ENCODE measurements at regions not wholly inside any gene's neighbourhood (a gene's known extent, or its start where the extent isn't known, plus 50 kb on each side); places are given as distances from the start of the nearest gene placed in this dataset.

DNA sequence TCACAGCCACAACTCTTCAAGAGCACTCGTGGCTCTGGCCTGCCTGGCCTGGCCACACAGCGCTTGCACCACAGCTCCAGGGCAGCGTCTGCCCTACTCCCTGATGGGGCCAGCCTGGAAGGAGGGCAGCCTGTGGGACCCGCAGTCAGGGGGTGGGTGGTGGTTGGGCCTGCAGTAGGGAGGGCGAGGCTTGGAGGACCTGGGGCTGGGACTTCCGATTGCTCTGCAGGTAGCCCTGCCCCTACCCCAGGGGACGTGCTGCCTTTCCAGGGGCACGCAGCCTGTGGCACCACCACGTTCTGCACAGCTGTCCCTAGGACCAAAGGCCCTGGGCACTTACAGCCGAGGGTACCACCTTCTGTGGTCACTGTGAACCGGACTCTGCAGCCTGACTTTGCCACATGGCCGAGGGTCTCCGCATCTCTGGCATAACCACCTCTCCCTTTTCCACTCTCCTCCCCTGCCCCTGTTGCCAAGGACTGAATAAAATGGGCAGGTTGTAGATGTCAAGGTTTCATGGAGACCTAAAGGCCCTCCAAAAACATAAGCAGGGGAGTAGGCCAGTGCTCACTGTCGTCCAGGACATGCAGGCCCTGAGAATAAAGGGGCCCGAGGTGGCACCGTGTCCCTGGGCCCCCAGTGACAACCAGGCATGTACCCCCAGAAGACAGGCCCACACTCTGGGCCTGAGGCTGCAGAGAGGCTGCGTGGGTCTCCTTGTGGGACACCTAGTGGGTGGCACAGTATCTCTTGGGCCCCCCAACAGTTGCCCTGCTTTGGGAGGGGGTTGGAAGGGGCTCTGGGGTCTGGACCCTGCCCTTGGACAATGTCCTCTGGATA lies 87.3 kb downstream of the INHBB start:
- WGBS (ENCODE audit: insufficient coverage), result 91% methylated on average over 15 of the region's 17 CpGs
- Histone ChIP-seq H3K4me1 (ENCODE audit: control insufficient read depth, insufficient read depth, low read length) (peaks cover 10% of the 10 kb centered on the region), H3K36me3 (ENCODE audit: control insufficient read depth, insufficient read depth, low read length) (no peaks in the 10 kb centered on the region), H3K4me3 (ENCODE audit: low read depth, low read length) (no peak overlapping the region), H3K27ac (ENCODE audit: low read depth, low read length) (no peak overlapping the region), H3K9me3 (ENCODE audit: control insufficient read depth, insufficient read depth, low read length) (no peaks in the 10 kb centered on the region), H3K27me3 (ENCODE audit: control insufficient read depth, insufficient read depth, low read length) (peaks cover 3% of the 10 kb centered on the region)
- no peak for DNase-seq (ENCODE audit: low read depth in 4 of 6, low spot score in 6 of 6)

DNA sequence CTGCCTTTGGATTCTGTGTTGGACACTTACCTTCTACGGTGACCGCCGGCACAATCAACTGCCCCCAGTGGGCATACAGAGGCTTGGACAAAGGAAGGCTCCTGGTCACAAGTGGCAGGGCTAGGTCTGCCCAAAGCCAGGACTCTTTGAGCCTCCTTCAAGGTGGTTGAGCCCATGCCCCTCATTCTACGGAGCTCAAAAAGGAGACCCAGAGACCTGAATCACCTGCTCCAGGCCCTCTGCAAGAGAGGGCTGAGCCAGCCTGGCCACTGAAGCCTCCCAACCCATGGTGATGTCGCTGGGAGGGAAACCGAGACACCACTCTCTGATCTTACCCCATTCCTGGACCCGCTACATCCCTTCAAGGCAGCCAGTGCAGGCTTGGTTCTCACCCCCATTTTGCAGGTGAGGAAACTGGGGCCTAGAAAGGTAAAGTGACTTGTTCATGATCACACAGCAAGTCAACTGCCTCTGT lies 87.9 kb downstream of the INHBB start:
- peaks cover 10% of the 10 kb centered on the region for H3K4me1 ChIP-seq (ENCODE audit: control insufficient read depth, insufficient read depth, low read length)
- no peaks in the 10 kb centered on the region for H3K9me3 ChIP-seq (ENCODE audit: control insufficient read depth, insufficient read depth, low read length)
- H3K27ac ChIP-seq (ENCODE audit: low read depth, low read length), result no peak overlapping the region
- peaks cover 3% of the 10 kb centered on the region for H3K27me3 ChIP-seq (ENCODE audit: control insufficient read depth, insufficient read depth, low read length)
- no peaks in the 10 kb centered on the region for H3K36me3 ChIP-seq (ENCODE audit: control insufficient read depth, insufficient read depth, low read length)
- 98% methylated on average over 5 of the region's 7 CpGs for WGBS (ENCODE audit: insufficient coverage)
- H3K4me3 ChIP-seq (ENCODE audit: low read depth, low read length), result no peak overlapping the region
- DNase-seq (ENCODE audit: low read depth in 4 of 6, low spot score in 6 of 6), result no peak

DNA sequence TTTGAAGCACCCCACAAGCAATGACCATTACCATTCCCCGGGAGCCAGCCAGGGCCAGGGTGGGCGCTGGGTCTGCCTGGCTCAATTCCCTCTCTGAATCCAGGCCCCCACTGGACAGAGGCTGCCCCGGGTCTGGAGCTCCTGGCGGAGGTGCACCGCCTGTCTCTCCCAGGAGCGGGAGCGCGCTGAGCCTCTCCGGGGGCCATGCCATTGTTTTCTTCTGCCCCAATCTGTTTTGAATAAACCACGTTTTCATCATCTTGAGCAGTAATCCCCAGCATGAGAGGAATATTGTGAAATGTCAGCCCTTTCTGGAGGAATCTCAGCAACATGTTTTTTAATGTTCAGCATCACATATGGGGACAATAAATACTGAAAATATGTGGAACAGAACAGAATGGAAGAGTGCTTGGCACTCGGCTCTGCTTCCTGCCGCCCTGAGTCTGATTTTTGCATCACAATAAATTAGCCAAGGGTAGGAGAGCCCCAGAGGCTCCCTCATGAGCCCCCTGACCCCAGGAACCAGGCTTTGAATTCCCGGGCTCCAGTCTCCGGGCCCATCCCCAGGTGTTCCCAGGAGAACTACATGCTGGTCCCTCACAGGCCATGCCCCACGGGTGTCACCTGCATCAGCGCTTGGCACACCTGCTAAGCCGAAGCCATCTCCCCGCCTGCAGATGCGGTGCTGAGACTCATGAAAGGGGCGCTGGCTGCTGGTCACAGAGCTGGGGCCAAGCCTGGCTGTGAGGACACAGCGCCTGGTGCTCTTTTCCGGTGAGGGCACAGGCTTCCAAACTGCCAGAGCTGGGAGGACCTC lies 88.8 kb downstream of the INHBB start:
- Histone ChIP-seq H3K4me1 (ENCODE audit: control insufficient read depth, insufficient read depth, low read length) (peaks cover 10% of the 10 kb centered on the region), H3K27ac (ENCODE audit: low read depth, low read length) (no peak overlapping the region), H3K27me3 (ENCODE audit: control insufficient read depth, insufficient read depth, low read length) (peaks cover 3% of the 10 kb centered on the region), H3K4me3 (ENCODE audit: low read depth, low read length) (no peak overlapping the region), H3K36me3 (ENCODE audit: control insufficient read depth, insufficient read depth, low read length) (no peaks in the 10 kb centered on the region), H3K9me3 (ENCODE audit: control insufficient read depth, insufficient read depth, low read length) (no peaks in the 10 kb centered on the region)
- DNase-seq (ENCODE audit: low read depth in 4 of 6, low spot score in 6 of 6), result peak in 2 of 6 donors; percentile 50 to 62
- WGBS (ENCODE audit: insufficient coverage), result 56% methylated on average over 22 of the region's 22 CpGs

DNA sequence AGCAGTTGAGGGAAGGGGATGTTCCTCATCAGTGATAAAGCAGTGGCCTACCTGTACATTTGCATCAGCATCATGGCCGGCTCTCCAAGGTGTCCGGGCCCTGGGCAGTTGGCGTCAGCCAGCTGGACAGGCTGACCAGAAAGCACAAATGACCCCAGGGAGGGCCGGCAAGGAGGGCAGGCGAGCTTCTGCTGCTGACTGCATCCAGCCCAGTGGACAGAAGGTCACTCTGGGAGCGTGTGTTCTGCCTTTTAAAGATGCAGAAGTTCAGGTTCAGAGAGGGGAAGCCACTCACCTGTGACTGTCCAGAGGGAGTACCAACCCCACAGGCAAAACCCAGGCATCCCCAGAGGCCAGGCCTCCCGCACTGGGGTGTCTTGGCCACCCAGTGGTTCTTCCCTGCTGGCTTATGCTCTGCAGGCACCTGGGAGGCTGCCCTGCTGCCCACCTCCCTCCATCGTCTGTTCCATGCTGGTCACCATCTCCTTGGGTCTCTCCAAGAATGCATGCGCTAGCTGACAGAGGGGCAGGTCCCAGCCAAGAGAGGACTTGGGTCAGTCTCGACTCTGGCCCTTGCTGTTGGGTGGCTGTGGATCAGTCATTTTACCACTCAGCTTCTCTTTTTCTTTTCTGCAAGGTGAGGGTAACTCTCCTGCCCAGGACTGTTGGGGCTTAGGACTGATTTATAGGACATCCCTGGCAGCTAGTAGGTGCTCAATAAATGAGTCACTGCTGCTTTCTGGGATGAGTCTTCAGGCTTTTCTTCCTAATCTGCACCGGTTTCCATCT lies 89.9 kb downstream of the INHBB start:
- no peak overlapping the region for H3K27ac ChIP-seq (ENCODE audit: low read depth, low read length)
- peaks cover 10% of the 10 kb centered on the region for H3K4me1 ChIP-seq (ENCODE audit: control insufficient read depth, insufficient read depth, low read length)
- no peaks in the 10 kb centered on the region for H3K9me3 ChIP-seq (ENCODE audit: control insufficient read depth, insufficient read depth, low read length)
- peaks cover 3% of the 10 kb centered on the region for H3K27me3 ChIP-seq (ENCODE audit: control insufficient read depth, insufficient read depth, low read length)
- 88% methylated on average over 11 of the region's 11 CpGs for WGBS (ENCODE audit: insufficient coverage)
- no peak for DNase-seq (ENCODE audit: low read depth in 4 of 6, low spot score in 6 of 6)
- H3K4me3 ChIP-seq (ENCODE audit: low read depth, low read length), result no peak overlapping the region
- no peaks in the 10 kb centered on the region for H3K36me3 ChIP-seq (ENCODE audit: control insufficient read depth, insufficient read depth, low read length)

DNA sequence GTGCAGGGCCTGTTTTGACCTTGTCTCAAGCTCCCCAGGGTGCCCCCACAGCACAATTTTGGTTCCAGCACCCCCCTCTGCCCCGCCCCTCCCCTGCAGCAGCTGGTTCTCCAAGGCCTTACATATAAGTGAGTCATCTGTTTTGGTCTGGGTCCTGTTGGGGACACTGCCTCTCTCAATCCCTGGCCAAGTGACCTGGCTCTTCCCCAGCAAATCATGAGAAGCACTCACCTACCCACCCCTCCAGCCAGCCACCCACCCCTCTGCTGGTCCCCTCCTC lies 90.5 kb downstream of the INHBB start:
- Histone ChIP-seq H3K36me3 (ENCODE audit: control insufficient read depth, insufficient read depth, low read length) (no peaks in the 10 kb centered on the region), H3K9me3 (ENCODE audit: control insufficient read depth, insufficient read depth, low read length) (no peaks in the 10 kb centered on the region), H3K27ac (ENCODE audit: low read depth, low read length) (no peak overlapping the region), H3K4me3 (ENCODE audit: low read depth, low read length) (no peak overlapping the region), H3K27me3 (ENCODE audit: control insufficient read depth, insufficient read depth, low read length) (peaks cover 8% of the 10 kb centered on the region), H3K4me1 (ENCODE audit: control insufficient read depth, insufficient read depth, low read length) (peaks cover 14% of the 10 kb centered on the region)
- WGBS (ENCODE audit: insufficient coverage), result 100% methylated on average over 1 of the region's 1 CpG
- DNase-seq (ENCODE audit: low read depth in 4 of 6, low spot score in 6 of 6), result no peak

DNA sequence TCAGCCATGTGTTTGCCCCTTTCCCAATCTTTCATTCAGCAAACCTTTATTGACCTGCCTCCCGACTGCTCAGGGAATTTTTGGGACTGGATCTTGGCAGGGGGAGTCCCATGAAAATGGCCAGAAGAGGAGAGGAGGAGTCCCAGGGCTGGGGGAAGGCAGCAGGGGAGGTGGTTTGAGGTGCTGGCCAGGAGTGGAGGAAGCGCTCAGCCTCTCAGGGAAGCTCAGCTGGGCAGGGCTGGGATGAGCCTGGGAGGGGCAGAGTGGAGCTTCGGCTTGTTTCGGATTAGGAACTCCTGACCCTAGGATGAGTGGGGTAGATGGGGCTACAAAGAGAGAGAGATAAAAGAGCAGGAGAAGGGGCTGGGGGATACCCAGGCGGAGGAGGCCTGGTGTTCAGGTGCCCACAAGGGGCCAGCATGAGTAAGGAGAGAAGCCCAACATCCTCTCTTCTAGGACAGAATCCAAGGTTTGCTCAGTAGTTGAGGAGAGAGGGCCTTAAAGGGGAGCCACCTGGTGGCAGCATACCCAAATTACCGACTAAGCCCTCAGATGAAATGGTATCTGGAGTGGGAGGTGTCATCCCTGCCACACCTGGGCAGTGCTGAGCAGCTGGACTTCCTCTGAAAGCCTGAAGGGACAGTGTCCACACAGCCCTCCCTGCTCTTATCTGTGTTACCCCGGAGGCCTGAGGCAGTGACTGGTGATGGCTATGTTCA lies 91.1 kb downstream of the INHBB start:
- no peak overlapping the region for H3K27ac ChIP-seq (ENCODE audit: low read depth, low read length)
- 86% methylated on average over 6 of the region's 7 CpGs for WGBS (ENCODE audit: insufficient coverage)
- no peak overlapping the region for H3K4me3 ChIP-seq (ENCODE audit: low read depth, low read length)
- DNase-seq (ENCODE audit: low read depth in 4 of 6, low spot score in 6 of 6), result no peak
- H3K27me3 ChIP-seq (ENCODE audit: control insufficient read depth, insufficient read depth, low read length), result peaks cover 13% of the 10 kb centered on the region
- H3K4me1 ChIP-seq (ENCODE audit: control insufficient read depth, insufficient read depth, low read length), result peaks cover 20% of the 10 kb centered on the region
- no peaks in the 10 kb centered on the region for H3K36me3 ChIP-seq (ENCODE audit: control insufficient read depth, insufficient read depth, low read length)
- no peaks in the 10 kb centered on the region for H3K9me3 ChIP-seq (ENCODE audit: control insufficient read depth, insufficient read depth, low read length)

DNA sequence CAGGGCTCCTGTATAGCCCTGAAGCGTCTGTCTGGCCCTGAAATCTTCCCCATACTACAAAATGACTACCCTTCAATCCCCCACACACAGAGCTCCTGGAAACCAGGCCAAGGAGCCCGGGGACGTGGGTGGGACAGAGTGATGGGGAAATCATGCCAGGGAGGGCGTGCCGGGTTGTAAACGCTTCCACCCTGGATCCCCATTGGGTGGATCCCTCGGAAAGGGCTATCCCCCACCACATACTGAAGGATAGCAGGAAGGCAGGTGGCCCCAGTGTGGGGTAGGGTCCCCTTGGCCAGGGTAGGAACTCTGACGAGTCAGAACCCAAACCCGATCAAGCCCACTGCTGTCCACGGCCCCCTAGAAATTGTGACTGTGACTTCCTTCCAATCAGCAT lies 91.7 kb downstream of the INHBB start:
- Histone ChIP-seq H3K27me3 (ENCODE audit: control insufficient read depth, insufficient read depth, low read length) (peaks cover 19% of the 10 kb centered on the region), H3K9me3 (ENCODE audit: control insufficient read depth, insufficient read depth, low read length) (no peaks in the 10 kb centered on the region), H3K36me3 (ENCODE audit: control insufficient read depth, insufficient read depth, low read length) (no peaks in the 10 kb centered on the region), H3K4me1 (ENCODE audit: control insufficient read depth, insufficient read depth, low read length) (peaks cover 26% of the 10 kb centered on the region), H3K27ac (ENCODE audit: low read depth, low read length) (no peak overlapping the region), H3K4me3 (ENCODE audit: low read depth, low read length) (no peak overlapping the region)
- 98% methylated on average over 4 of the region's 10 CpGs for WGBS (ENCODE audit: insufficient coverage)
- DNase-seq (ENCODE audit: low read depth in 4 of 6, low spot score in 6 of 6), result no peak

DNA sequence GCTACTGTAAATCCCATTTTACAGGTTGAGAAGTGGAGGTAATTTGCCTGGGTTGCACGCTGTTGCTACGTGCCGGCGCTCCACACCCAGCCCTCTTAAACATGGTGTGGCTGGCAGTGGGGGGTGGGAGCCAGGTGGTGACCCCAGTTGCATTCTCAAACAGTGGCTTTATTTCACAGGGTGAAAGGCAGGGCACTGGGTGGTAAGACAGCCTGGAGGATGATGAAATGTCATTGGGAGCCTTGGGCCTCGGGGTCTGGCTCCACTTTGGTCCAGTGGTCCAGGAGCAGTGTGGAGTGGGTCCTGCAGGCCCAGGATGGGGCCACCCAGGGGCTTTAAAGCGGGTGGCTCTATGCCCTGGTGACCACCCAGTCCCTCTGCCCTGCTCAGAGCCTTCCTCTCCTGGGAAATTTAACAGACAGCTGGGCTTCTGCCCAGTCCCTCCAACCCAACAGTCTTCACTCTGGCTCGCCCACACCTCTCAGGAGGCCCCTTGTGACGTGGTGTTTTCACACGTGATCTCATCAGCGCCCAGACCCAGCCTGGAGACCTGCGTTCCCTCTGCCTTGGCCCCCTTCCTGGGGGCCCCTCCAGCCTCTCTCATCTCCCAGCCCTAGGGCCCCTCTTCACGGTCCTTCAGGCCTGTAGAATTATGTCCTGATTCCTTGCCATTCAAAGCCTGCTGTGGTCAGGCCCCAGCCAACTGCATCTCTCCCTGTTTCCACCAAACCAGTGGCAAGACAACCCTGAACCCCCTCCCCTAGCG lies 92.5 kb downstream of the INHBB start:
- peaks cover 33% of the 10 kb centered on the region for H3K4me1 ChIP-seq (ENCODE audit: control insufficient read depth, insufficient read depth, low read length)
- peaks cover 27% of the 10 kb centered on the region for H3K27me3 ChIP-seq (ENCODE audit: control insufficient read depth, insufficient read depth, low read length)
- no peak overlapping the region for H3K27ac ChIP-seq (ENCODE audit: low read depth, low read length)
- no peak overlapping the region for H3K4me3 ChIP-seq (ENCODE audit: low read depth, low read length)
- H3K9me3 ChIP-seq (ENCODE audit: control insufficient read depth, insufficient read depth, low read length), result no peaks in the 10 kb centered on the region
- H3K36me3 ChIP-seq (ENCODE audit: control insufficient read depth, insufficient read depth, low read length), result no peaks in the 10 kb centered on the region
- WGBS (ENCODE audit: insufficient coverage), result 84% methylated on average over 13 of the region's 13 CpGs
- no peak for DNase-seq (ENCODE audit: low read depth in 4 of 6, low spot score in 6 of 6)

DNA sequence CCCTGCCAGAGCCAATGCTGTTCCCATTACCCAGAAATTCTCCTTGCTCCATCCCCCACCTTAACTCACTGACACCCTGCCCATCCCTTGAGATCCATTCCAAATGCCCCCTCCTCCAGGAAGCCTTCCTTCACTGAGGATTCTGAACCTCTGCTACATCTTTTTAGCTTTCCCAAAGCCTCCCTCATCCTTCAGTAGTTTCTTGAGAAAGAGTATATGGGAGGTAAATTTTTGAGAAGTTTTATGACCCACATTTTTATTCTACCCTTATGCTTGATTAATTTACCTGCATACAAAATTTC lies 93.1 kb downstream of the INHBB start:
- H3K36me3 ChIP-seq (ENCODE audit: control insufficient read depth, insufficient read depth, low read length), result no peaks in the 10 kb centered on the region
- no peak overlapping the region for H3K27ac ChIP-seq (ENCODE audit: low read depth, low read length)
- no peaks in the 10 kb centered on the region for H3K9me3 ChIP-seq (ENCODE audit: control insufficient read depth, insufficient read depth, low read length)
- H3K27me3 ChIP-seq (ENCODE audit: control insufficient read depth, insufficient read depth, low read length), result peaks cover 31% of the 10 kb centered on the region
- DNase-seq (ENCODE audit: low read depth in 4 of 6, low spot score in 6 of 6), result no peak
- no peak overlapping the region for H3K4me3 ChIP-seq (ENCODE audit: low read depth, low read length)
- H3K4me1 ChIP-seq (ENCODE audit: control insufficient read depth, insufficient read depth, low read length), result peaks cover 33% of the 10 kb centered on the region

Measured in spinal cord (tissue), 9 donors.